ENCODE measurements at regions not wholly inside any gene's neighbourhood (a gene's known extent, or its start where the extent isn't known, plus 50 kb on each side); places are given as distances from the start of the nearest gene placed in this dataset.

DNA sequence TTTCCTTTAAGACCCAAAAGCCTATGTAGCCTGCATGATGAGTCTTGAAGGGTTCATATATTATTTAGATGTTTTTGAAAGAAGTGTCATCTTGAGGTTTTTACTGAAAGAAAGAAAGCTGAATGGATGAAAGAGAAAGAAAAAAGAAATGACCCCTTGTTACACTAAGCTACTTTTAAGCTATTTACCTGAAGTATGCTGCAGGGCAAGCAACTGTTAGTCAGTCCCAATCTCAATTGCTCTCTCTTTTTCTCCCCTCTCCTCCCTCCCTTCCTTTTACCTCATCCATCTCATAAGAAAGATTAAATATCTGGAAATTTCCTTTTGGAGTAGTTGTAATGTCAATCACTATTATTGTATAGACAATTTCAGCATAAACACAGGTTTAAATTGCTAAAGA is 512.4 kb downstream of the TMTC2 start:
- no peaks in the 10 kb centered on the region for H4K20me1 ChIP-seq (ENCODE audit: insufficient read depth, low read length)
- H3K4me3 ChIP-seq (replicated peaks in 1 of 3; ENCODE audit: low read depth in 2 of 3, low read length in 3 of 3): no peak overlapping the region
- H3K4me1 ChIP-seq (ENCODE audit: control insufficient read depth in 1 of 2, insufficient read depth in 2 of 2, low read length in 2 of 2): no peaks in the 10 kb centered on the region
- H3K27me3 ChIP-seq (ENCODE audit: control insufficient read depth in 2 of 2, insufficient read depth in 2 of 2, low read length in 2 of 2): no peaks in the 10 kb centered on the region
- Mint-ChIP-seq H3K27ac (no peak overlapping the region), H3K9me3 (peaks cover 0 to 5% (median 0%) of the 10 kb centered on the region in 7 donors), H3K27me3 (ENCODE audit: low read depth in 3 of 3) (peaks cover 0 to 6% (median 0%) of the 10 kb centered on the region in 3 donors), H3K4me3 (no peak overlapping the region), H3K4me1 (no peaks in the 10 kb centered on the region), H3K36me3 (no peaks in the 10 kb centered on the region)
- H3K27ac ChIP-seq (ENCODE audit: low read depth in 1 of 2, low read length in 2 of 2): no peak overlapping the region
- DNase-seq: no peak
- no peaks in the 10 kb centered on the region for H3K36me3 ChIP-seq (replicated peaks in 1 of 2; ENCODE audit: control insufficient read depth in 1 of 2, insufficient read depth in 2 of 2, low read length in 2 of 2)
- no peak overlapping the region for H3K9ac ChIP-seq (ENCODE audit: insufficient read depth, low read length, poor library complexity, severe bottlenecking)
- H2AFZ ChIP-seq (ENCODE audit: insufficient read depth, low read depth, low read length, poor library complexity, severe bottlenecking): no peak overlapping the region
- TF ChIP-seq, protein P1, sequence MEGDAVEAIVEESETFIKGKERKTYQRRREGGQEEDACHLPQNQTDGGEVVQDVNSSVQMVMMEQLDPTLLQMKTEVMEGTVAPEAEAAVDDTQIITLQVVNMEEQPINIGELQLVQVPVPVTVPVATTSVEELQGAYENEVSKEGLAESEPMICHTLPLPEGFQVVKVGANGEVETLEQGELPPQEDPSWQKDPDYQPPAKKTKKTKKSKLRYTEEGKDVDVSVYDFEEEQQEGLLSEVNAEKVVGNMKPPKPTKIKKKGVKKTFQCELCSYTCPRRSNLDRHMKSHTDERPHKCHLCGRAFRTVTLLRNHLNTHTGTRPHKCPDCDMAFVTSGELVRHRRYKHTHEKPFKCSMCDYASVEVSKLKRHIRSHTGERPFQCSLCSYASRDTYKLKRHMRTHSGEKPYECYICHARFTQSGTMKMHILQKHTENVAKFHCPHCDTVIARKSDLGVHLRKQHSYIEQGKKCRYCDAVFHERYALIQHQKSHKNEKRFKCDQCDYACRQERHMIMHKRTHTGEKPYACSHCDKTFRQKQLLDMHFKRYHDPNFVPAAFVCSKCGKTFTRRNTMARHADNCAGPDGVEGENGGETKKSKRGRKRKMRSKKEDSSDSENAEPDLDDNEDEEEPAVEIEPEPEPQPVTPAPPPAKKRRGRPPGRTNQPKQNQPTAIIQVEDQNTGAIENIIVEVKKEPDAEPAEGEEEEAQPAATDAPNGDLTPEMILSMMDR (IDR thresholded peaks at IDR 0.05): no peak
- H3K9me3 ChIP-seq (replicated peaks in 1 of 2; ENCODE audit: control insufficient read depth in 1 of 2, insufficient read depth in 1 of 2, low read length in 2 of 2): no peaks in the 10 kb centered on the region
- intact Hi-C loops (cut with micrococcal nuclease): no loop called here
- no peak overlapping the region for H3K4me2 ChIP-seq (replicated peaks; ENCODE audit: extremely low read depth, low read length, poor library complexity, severe bottlenecking)
- no peaks in the 10 kb centered on the region for H3K79me2 ChIP-seq (ENCODE audit: insufficient read depth, low read length)

DNA sequence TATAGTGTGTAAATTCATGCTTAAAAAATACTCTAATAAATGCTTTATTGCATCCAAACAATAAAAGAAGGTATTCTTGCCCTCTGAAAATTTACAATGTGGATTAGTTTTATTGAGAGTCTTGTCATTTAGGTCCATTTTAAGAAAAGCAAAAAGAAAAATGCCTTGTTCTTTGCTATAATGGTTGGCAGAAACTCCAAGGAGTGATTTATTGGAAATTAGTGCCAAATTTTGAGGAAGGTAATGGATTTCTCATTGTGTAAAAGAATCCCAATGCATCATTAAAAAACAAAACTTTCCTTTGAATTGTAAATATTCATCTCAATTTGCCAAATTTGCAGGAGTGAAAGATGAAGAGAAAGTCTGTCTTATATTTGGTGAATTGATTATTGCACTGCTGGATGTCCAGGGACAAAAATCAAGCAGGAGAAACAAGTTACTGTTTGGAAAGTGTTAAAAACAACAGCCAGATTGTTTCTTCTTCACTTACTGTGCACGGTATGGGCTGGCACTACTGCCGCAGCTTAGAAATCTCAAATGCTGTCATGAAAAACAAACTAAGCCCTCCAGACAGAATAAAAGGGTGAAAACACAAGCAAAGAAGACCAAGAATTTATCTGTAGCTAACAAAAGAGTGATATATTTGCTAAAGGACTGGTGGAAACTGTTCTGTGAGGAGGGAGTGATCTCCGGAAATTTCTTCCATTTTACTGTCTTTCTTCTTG is 511.7 kb downstream of the TMTC2 start:
- Mint-ChIP-seq H3K4me1 (no peaks in the 10 kb centered on the region), H3K4me3 (no peak overlapping the region), H3K9me3 (peaks cover 0 to 5% (median 2%) of the 10 kb centered on the region in 7 donors), H3K36me3 (no peaks in the 10 kb centered on the region), H3K27me3 (ENCODE audit: low read depth in 3 of 3) (peaks cover 0 to 6% (median 0%) of the 10 kb centered on the region in 3 donors), H3K27ac (no peak overlapping the region)
- Histone ChIP-seq H4K20me1 (ENCODE audit: insufficient read depth, low read length) (no peaks in the 10 kb centered on the region), H3K36me3 (replicated peaks in 1 of 2; ENCODE audit: control insufficient read depth in 1 of 2, insufficient read depth in 2 of 2, low read length in 2 of 2) (no peaks in the 10 kb centered on the region), H3K4me2 (replicated peaks; ENCODE audit: extremely low read depth, low read length, poor library complexity, severe bottlenecking) (no peak overlapping the region), H3K79me2 (ENCODE audit: insufficient read depth, low read length) (no peaks in the 10 kb centered on the region), H3K27me3 (ENCODE audit: control insufficient read depth in 2 of 2, insufficient read depth in 2 of 2, low read length in 2 of 2) (no peaks in the 10 kb centered on the region), H3K4me3 (replicated peaks in 1 of 3; ENCODE audit: low read depth in 2 of 3, low read length in 3 of 3) (no peak overlapping the region), H3K27ac (ENCODE audit: low read depth in 1 of 2, low read length in 2 of 2) (no peak overlapping the region), H3K9ac (ENCODE audit: insufficient read depth, low read length, poor library complexity, severe bottlenecking) (no peak overlapping the region), H3K4me1 (ENCODE audit: control insufficient read depth in 1 of 2, insufficient read depth in 2 of 2, low read length in 2 of 2) (no peaks in the 10 kb centered on the region), H3K9me3 (replicated peaks in 1 of 2; ENCODE audit: control insufficient read depth in 1 of 2, insufficient read depth in 1 of 2, low read length in 2 of 2) (no peaks in the 10 kb centered on the region), H2AFZ (ENCODE audit: insufficient read depth, low read depth, low read length, poor library complexity, severe bottlenecking) (no peak overlapping the region)
- 60% methylated on average over 1 of the region's 3 CpGs for WGBS (ENCODE audit: insufficient coverage)
- intact Hi-C loops (cut with micrococcal nuclease): no loop called here
- TF ChIP-seq, protein P1 (IDR thresholded peaks at IDR 0.05): no peak
- no peak for DNase-seq

All from CD14-positive monocyte (primary cell).